Inferior parietal cortex (tissue), 1 donor: ENCODE measurements at regions not wholly inside any gene's neighbourhood (a gene's known extent, or its start where the extent isn't known, plus 50 kb on each side); places are given as distances from the start of the nearest gene placed in this dataset.

ENCODE experiments used
- DNase-seq: peaks from one replicate; pipeline ENCODE4 v3.0.0-alpha.2; 2016; ENCODE audit errors: extremely low spot score

- DNase-seq, result no peak
Measured at GRCh38 chr10:28060031-28060607, 61.2 kb upstream of the ODAD2 start.

GRCh38 chr10:28058746-28059145, 59.9 kb upstream of the ODAD2 start:
- DNase-seq, result no peak

GRCh38 chr10:28054228-28054860, 55.5 kb upstream of the ODAD2 start:
- DNase-seq, result no peak

- DNase-seq, result no peak
Measured at GRCh38 chr10:28049286-28049685, 50.4 kb upstream of the ODAD2 start.
